ENCODE measurements at regions not wholly inside any gene's neighbourhood (a gene's known extent, or its start where the extent isn't known, plus 50 kb on each side); places are given as distances from the start of the nearest gene placed in this dataset.

- no peak for DNase-seq
These were observed 147.3 kb upstream of the KAZN start for GRCh38 chr1:14451217-14451616.

GRCh38 chr1:14452551-14452950, 145.9 kb upstream of the KAZN start:
- DNase-seq = no peak

- no peak for DNase-seq
These were observed 138.3 kb upstream of the KAZN start for GRCh38 chr1:14460173-14460572.

GRCh38 chr1:14462851-14463250, 135.6 kb upstream of the KAZN start:
- DNase-seq = no peak

GRCh38 chr1:14466006-14466405, 132.5 kb upstream of the KAZN start:
- no peak for DNase-seq

- DNase-seq = no peak
These were observed 131.4 kb upstream of the KAZN start for GRCh38 chr1:14467112-14467511.

- no peak for DNase-seq
These were observed 129.7 kb upstream of the KAZN start for GRCh38 chr1:14468751-14469150.

- DNase-seq = no peak
These were observed 127.7 kb upstream of the KAZN start for GRCh38 chr1:14470802-14471201.

- no peak for DNase-seq
These were observed 123.6 kb upstream of the KAZN start for GRCh38 chr1:14474856-14475255.

GRCh38 chr1:14476170-14476955, 122.1 kb upstream of the KAZN start:
- no peak for DNase-seq

- no peak for DNase-seq
These were observed 120.4 kb upstream of the KAZN start for GRCh38 chr1:14478120-14478519.

- DNase-seq = no peak
These were observed 118.6 kb upstream of the KAZN start for GRCh38 chr1:14479865-14480264.

GRCh38 chr1:14482784-14483450, 115.6 kb upstream of the KAZN start:
- no peak for DNase-seq

GRCh38 chr1:14485285-14485684, 113.2 kb upstream of the KAZN start:
- DNase-seq = no peak

GRCh38 chr1:14486401-14487201, 111.9 kb upstream of the KAZN start:
- DNase-seq = no peak

- no peak for DNase-seq
These were observed 110.8 kb upstream of the KAZN start for GRCh38 chr1:14487671-14488070.

- no peak for DNase-seq
These were observed 103.6 kb upstream of the KAZN start for GRCh38 chr1:14494911-14495310.

- no peak for DNase-seq
These were observed 103.1 kb upstream of the KAZN start for GRCh38 chr1:14495381-14495780.

- DNase-seq = no peak
These were observed 102.5 kb upstream of the KAZN start for GRCh38 chr1:14495996-14496395.

- no peak for DNase-seq
These were observed 99.6 kb upstream of the KAZN start for GRCh38 chr1:14498839-14499238.

GRCh38 chr1:14499312-14500040, 99.0 kb upstream of the KAZN start:
- DNase-seq = no peak

GRCh38 chr1:14500041-14500440, 98.4 kb upstream of the KAZN start:
- DNase-seq = no peak

- DNase-seq = no peak
These were observed 97.6 kb upstream of the KAZN start for GRCh38 chr1:14500912-14501311.
